Activated CD4-positive, alpha-beta T cell treated with anti-CD3 and anti-CD28 coated beads for 1 hour (primary cell): ENCODE measurements at regions not wholly inside any gene's neighbourhood (a gene's known extent, or its start where the extent isn't known, plus 50 kb on each side); places are given as distances from the start of the nearest gene placed in this dataset.

ENCODE experiments used
- DNase-seq: peaks from one replicate; pipeline ENCODE4 v3.0.0-alpha.2; 2020

GRCh38 chr5:138664276-138664943 lies 88.8 kb upstream of the CTNNA1 start:
- DNase-seq = no peak

- no peak for DNase-seq
These were observed 88.4 kb upstream of the HSPA9 start for GRCh38 chr5:138663561-138663960.

- DNase-seq = no peak
These were observed 87.8 kb upstream of the HSPA9 start for GRCh38 chr5:138663009-138663408.

- DNase-seq = no peak
These were observed 87.4 kb upstream of the HSPA9 start for GRCh38 chr5:138662599-138662998.

GRCh38 chr5:138661991-138662434 lies 86.8 kb upstream of the HSPA9 start:
- DNase-seq = no peak

- DNase-seq = no peak
These were observed 86.2 kb upstream of the HSPA9 start for GRCh38 chr5:138661291-138661960.

- no peak for DNase-seq
These were observed 84.9 kb upstream of the HSPA9 start for GRCh38 chr5:138660051-138660572.

- no peak for DNase-seq
These were observed 84.4 kb upstream of the HSPA9 start for GRCh38 chr5:138659561-138659960.

GRCh38 chr5:138659121-138659520 lies 83.9 kb upstream of the HSPA9 start:
- DNase-seq = no peak

GRCh38 chr5:138658676-138659075 lies 83.5 kb upstream of the HSPA9 start:
- DNase-seq = no peak

- DNase-seq = no peak
These were observed 82.2 kb upstream of the HSPA9 start for GRCh38 chr5:138657360-138657759.

GRCh38 chr5:138656916-138657315 lies 81.7 kb upstream of the HSPA9 start:
- no peak for DNase-seq

GRCh38 chr5:138655530-138656190 lies 80.5 kb upstream of the HSPA9 start:
- no peak for DNase-seq

GRCh38 chr5:138654281-138654867 lies 79.2 kb upstream of the HSPA9 start:
- peak; percentile 46 for DNase-seq

GRCh38 chr5:138653502-138653901 lies 78.3 kb upstream of the HSPA9 start:
- no peak for DNase-seq

GRCh38 chr5:138651767-138652117 lies 76.5 kb upstream of the HSPA9 start:
- DNase-seq = no peak

- no peak for DNase-seq
These were observed 76.0 kb upstream of the HSPA9 start for GRCh38 chr5:138651058-138651766.

GRCh38 chr5:138650196-138650595 lies 75.0 kb upstream of the HSPA9 start:
- DNase-seq = no peak

GRCh38 chr5:138649775-138650174 lies 74.6 kb upstream of the HSPA9 start:
- no peak for DNase-seq

- DNase-seq = no peak
These were observed 74.1 kb upstream of the HSPA9 start for GRCh38 chr5:138649316-138649720.

GRCh38 chr5:138648841-138649240 lies 73.6 kb upstream of the HSPA9 start:
- no peak for DNase-seq

GRCh38 chr5:138647794-138648410 lies 72.7 kb upstream of the HSPA9 start:
- DNase-seq = no peak
